ENCODE measurements at regions not wholly inside any gene's neighbourhood (a gene's known extent, or its start where the extent isn't known, plus 50 kb on each side); places are given as distances from the start of the nearest gene placed in this dataset.

DNA sequence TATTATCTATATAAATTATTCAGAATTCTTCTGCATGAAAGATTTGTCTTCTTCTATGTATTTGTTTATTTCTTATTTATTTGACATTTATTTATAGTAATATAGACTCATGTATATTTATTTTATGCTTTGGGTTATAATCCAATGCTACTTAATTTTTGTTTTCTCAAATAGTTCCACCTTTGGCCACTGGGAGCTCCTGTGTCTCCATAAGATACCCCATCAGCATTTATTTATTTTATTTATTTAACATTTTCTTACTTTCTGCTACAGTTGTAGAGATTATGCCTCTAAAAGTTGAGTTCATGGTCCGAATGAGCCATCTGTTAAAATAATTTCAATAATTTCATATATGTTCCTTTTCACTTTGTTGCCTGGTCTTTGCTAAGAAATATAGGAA, 289.4 kb downstream of the ADGRL2 start:
- no peaks in the 10 kb centered on the region for H3K4me1 ChIP-seq (ENCODE audit: control insufficient read depth in 2 of 3, insufficient read depth in 2 of 3, low read depth in 1 of 3, low read length in 3 of 3)
- TF ChIP-seq, protein P1, sequence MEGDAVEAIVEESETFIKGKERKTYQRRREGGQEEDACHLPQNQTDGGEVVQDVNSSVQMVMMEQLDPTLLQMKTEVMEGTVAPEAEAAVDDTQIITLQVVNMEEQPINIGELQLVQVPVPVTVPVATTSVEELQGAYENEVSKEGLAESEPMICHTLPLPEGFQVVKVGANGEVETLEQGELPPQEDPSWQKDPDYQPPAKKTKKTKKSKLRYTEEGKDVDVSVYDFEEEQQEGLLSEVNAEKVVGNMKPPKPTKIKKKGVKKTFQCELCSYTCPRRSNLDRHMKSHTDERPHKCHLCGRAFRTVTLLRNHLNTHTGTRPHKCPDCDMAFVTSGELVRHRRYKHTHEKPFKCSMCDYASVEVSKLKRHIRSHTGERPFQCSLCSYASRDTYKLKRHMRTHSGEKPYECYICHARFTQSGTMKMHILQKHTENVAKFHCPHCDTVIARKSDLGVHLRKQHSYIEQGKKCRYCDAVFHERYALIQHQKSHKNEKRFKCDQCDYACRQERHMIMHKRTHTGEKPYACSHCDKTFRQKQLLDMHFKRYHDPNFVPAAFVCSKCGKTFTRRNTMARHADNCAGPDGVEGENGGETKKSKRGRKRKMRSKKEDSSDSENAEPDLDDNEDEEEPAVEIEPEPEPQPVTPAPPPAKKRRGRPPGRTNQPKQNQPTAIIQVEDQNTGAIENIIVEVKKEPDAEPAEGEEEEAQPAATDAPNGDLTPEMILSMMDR (IDR thresholded peaks at IDR 0.05; ENCODE audit: borderline replicate concordance, extremely low read depth, insufficient read depth), result peak; percentile 12
- DNase-seq, result no peak
- FAIRE-seq, result no peak
- no peak overlapping the region for H3K27ac ChIP-seq (ENCODE audit: low read depth in 2 of 2, low read length in 2 of 2)
- H3K4me3 ChIP-seq (ENCODE audit: low read length in 3 of 3), result no peak overlapping the region
- H3K9ac ChIP-seq (ENCODE audit: low read length in 3 of 3), result no peak overlapping the region
- H3K9me3 ChIP-seq (ENCODE audit: control insufficient read depth in 2 of 3, insufficient read depth in 1 of 3, low read length in 3 of 3), result no peaks in the 10 kb centered on the region
- intact Hi-C loops (cut with DNase I), result no loop called here
- no peaks in the 10 kb centered on the region for H3K27me3 ChIP-seq (ENCODE audit: control insufficient read depth, insufficient read depth, low read length)
- no peaks in the 10 kb centered on the region for H3K36me3 ChIP-seq (ENCODE audit: control insufficient read depth in 2 of 3, insufficient read depth in 3 of 3, low read length in 3 of 3)

DNA sequence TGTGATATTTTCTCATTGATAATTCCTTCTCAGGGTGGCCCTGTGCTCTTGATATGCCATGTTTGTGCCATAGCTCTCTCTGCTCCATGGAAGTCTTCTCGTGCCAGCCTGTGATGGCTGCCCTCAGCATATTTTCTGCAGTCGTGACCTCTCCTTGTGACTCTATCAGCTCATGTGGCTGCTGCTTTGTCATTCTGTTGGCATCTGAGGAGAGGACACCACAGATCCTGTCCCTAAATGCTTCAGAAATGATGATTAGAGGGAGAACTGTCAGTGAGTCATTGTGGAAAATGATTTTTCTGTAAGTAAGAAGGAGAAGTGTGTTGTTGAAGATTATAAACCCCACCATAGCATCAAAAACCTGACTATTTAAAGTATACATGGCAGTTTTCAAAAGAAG, 286.0 kb downstream of the ADGRL2 start:
- TF ChIP-seq, protein P1 (IDR thresholded peaks at IDR 0.05; ENCODE audit: borderline replicate concordance, extremely low read depth, insufficient read depth), result no peak
- Histone ChIP-seq H3K9ac (ENCODE audit: low read length in 3 of 3) (no peak overlapping the region), H3K27ac (ENCODE audit: low read depth in 2 of 2, low read length in 2 of 2) (no peak overlapping the region), H3K4me1 (ENCODE audit: control insufficient read depth in 2 of 3, insufficient read depth in 2 of 3, low read depth in 1 of 3, low read length in 3 of 3) (no peaks in the 10 kb centered on the region), H3K27me3 (ENCODE audit: control insufficient read depth, insufficient read depth, low read length) (no peaks in the 10 kb centered on the region), H3K9me3 (ENCODE audit: control insufficient read depth in 2 of 3, insufficient read depth in 1 of 3, low read length in 3 of 3) (no peaks in the 10 kb centered on the region), H3K36me3 (ENCODE audit: control insufficient read depth in 2 of 3, insufficient read depth in 3 of 3, low read length in 3 of 3) (no peaks in the 10 kb centered on the region), H3K4me3 (ENCODE audit: low read length in 3 of 3) (no peak overlapping the region)
- no peak for FAIRE-seq
- intact Hi-C loops (cut with DNase I), result no loop called here
- no peak for DNase-seq

DNA sequence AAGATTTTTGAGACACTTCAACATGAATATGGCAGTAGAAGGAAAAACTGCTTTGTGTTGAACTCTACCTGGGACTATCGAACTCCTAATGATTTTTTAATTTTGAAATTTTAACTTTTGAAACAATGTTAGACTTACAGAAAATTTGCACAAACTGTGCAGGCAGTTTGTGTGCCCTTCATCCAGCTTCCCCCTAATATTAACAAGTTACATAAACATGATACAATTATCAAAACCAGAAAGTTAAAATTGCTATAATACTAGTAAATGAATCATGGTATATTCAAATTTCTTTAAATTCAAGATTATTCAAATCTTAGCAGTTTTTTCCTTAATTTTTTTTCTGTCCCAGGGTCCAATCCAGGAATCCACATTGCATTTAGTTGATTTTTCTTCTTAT, 278.9 kb downstream of the ADGRL2 start:
- TF ChIP-seq, protein P1 (IDR thresholded peaks at IDR 0.05; ENCODE audit: borderline replicate concordance, extremely low read depth, insufficient read depth), result no peak
- Histone ChIP-seq H3K9ac (ENCODE audit: low read length in 3 of 3) (no peak overlapping the region), H3K27me3 (ENCODE audit: control insufficient read depth, insufficient read depth, low read length) (no peaks in the 10 kb centered on the region), H3K9me3 (ENCODE audit: control insufficient read depth in 2 of 3, insufficient read depth in 1 of 3, low read length in 3 of 3) (no peaks in the 10 kb centered on the region), H3K27ac (ENCODE audit: low read depth in 2 of 2, low read length in 2 of 2) (no peak overlapping the region), H3K36me3 (ENCODE audit: control insufficient read depth in 2 of 3, insufficient read depth in 3 of 3, low read length in 3 of 3) (no peaks in the 10 kb centered on the region), H3K4me3 (ENCODE audit: low read length in 3 of 3) (no peak overlapping the region), H3K4me1 (ENCODE audit: control insufficient read depth in 2 of 3, insufficient read depth in 2 of 3, low read depth in 1 of 3, low read length in 3 of 3) (no peaks in the 10 kb centered on the region)
- FAIRE-seq (no peak), DNase-seq (no peak)
- intact Hi-C loops (cut with DNase I), result no loop called here

DNA sequence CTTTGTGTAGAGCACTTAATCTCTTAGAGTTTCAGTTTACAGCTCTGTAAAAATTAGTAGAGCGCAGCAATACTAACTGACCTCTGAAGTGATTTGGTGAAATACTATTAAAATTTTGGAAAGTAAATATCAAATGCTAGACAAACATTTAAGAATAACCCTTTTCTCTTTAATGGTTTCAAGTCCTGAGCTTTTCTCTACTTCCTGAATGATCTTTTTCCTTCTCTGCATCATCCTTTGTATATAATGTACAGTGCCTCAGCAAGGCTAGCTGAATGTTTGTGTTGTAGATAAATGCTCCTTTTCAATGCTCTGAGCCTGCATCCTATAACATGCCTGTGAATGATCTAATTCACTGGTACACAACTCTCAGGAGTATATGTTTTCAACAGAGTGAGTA, 272.9 kb downstream of the ADGRL2 start:
- no peak for FAIRE-seq
- Histone ChIP-seq H3K27ac (ENCODE audit: low read depth in 2 of 2, low read length in 2 of 2) (no peak overlapping the region), H3K27me3 (ENCODE audit: control insufficient read depth, insufficient read depth, low read length) (no peaks in the 10 kb centered on the region), H3K9ac (ENCODE audit: low read length in 3 of 3) (no peak overlapping the region), H3K36me3 (ENCODE audit: control insufficient read depth in 2 of 3, insufficient read depth in 3 of 3, low read length in 3 of 3) (no peaks in the 10 kb centered on the region), H3K4me1 (ENCODE audit: control insufficient read depth in 2 of 3, insufficient read depth in 2 of 3, low read depth in 1 of 3, low read length in 3 of 3) (no peaks in the 10 kb centered on the region), H3K4me3 (ENCODE audit: low read length in 3 of 3) (no peak overlapping the region), H3K9me3 (ENCODE audit: control insufficient read depth in 2 of 3, insufficient read depth in 1 of 3, low read length in 3 of 3) (no peaks in the 10 kb centered on the region)
- DNase-seq, result no peak
- intact Hi-C loops (cut with DNase I), result no loop called here
- TF ChIP-seq, protein P1 (IDR thresholded peaks at IDR 0.05; ENCODE audit: borderline replicate concordance, extremely low read depth, insufficient read depth), result no peak
